ENCODE measurements at regions not wholly inside any gene's neighbourhood (a gene's known extent, or its start where the extent isn't known, plus 50 kb on each side); places are given as distances from the start of the nearest gene placed in this dataset.

- ChIA-PET CTCF (no interaction called here), POLR2A (no interaction called here)
Measured at GRCh38 chr10:59962756-59963155, 56.4 kb upstream of the CCDC6 start.

GRCh38 chr10:59960751-59961150 is 54.4 kb upstream of the CCDC6 start:
- Mint-ChIP-seq H3K4me3 (ENCODE audit: unreplicated experiment) (no peak overlapping the region), H3K4me1 (ENCODE audit: low read depth, unreplicated experiment) (peaks cover 23% of the 10 kb centered on the region), H3K27ac (ENCODE audit: unreplicated experiment) (no peak overlapping the region), H3K36me3 (ENCODE audit: insufficient read depth, unreplicated experiment) (peaks cover 9% of the 10 kb centered on the region), H3K27me3 (ENCODE audit: insufficient read depth, unreplicated experiment) (no peaks in the 10 kb centered on the region), H3K9me3 (ENCODE audit: unreplicated experiment) (no peaks in the 10 kb centered on the region)
- no TSS peak for BruUV-seq (replicated peaks)
- intact Hi-C loops (cut with micrococcal nuclease; ENCODE audit: unreplicated experiment), result no loop called here
- ChIA-PET POLR2A (no interaction called here), CTCF (no interaction called here)
- DNase-seq, result no peak
- no peaks in the 10 kb centered on the region for H3K36me3 ChIP-seq (ENCODE audit: control insufficient read depth, insufficient read depth, low read length)
- H3K4me1 ChIP-seq, result peaks cover 17% of the 10 kb centered on the region
- no peak overlapping the region for H3K4me3 ChIP-seq (ENCODE audit: low read depth, low read length)
- no peaks in the 10 kb centered on the region for H3K27me3 ChIP-seq (replicated peaks; ENCODE audit: control insufficient read depth, insufficient read depth, low read length)
- TF ChIP-seq CTCF (IDR thresholded peaks at IDR 0.05; ENCODE audit: insufficient read depth in 1 of 2, low read depth in 1 of 2, low read length in 1 of 2, severe bottlenecking in 1 of 2, unreplicated experiment in 1 of 2), result no peak
- H3K9me3 ChIP-seq, result no peaks in the 10 kb centered on the region

More at GRCh38 chr10:59962756-59963155, 56.4 kb upstream of the CCDC6 start:
- no peak for TF ChIP-seq CTCF (IDR thresholded peaks at IDR 0.05; ENCODE audit: insufficient read depth in 1 of 2, low read depth in 1 of 2, low read length in 1 of 2, severe bottlenecking in 1 of 2, unreplicated experiment in 1 of 2)
- no peaks in the 10 kb centered on the region for H3K27me3 ChIP-seq (replicated peaks; ENCODE audit: control insufficient read depth, insufficient read depth, low read length)
- Mint-ChIP-seq H3K4me1 (ENCODE audit: low read depth, unreplicated experiment) (peaks cover 43% of the 10 kb centered on the region), H3K9me3 (ENCODE audit: unreplicated experiment) (no peaks in the 10 kb centered on the region), H3K27me3 (ENCODE audit: insufficient read depth, unreplicated experiment) (no peaks in the 10 kb centered on the region), H3K27ac (ENCODE audit: unreplicated experiment) (no peak overlapping the region), H3K4me3 (ENCODE audit: unreplicated experiment) (no peak overlapping the region), H3K36me3 (ENCODE audit: insufficient read depth, unreplicated experiment) (peaks cover 9% of the 10 kb centered on the region)
- no TSS peak for BruUV-seq (replicated peaks)
- intact Hi-C loops (cut with micrococcal nuclease; ENCODE audit: unreplicated experiment), result no loop called here
- DNase-seq, result no peak
- H3K4me1 ChIP-seq, result peaks cover 33% of the 10 kb centered on the region
- no peak overlapping the region for H3K4me3 ChIP-seq (ENCODE audit: low read depth, low read length)
- no peaks in the 10 kb centered on the region for H3K9me3 ChIP-seq
- no peaks in the 10 kb centered on the region for H3K36me3 ChIP-seq (ENCODE audit: control insufficient read depth, insufficient read depth, low read length)

- Mint-ChIP-seq H3K4me1 (ENCODE audit: low read depth, unreplicated experiment) (peaks cover 22% of the 10 kb centered on the region), H3K4me3 (ENCODE audit: unreplicated experiment) (no peak overlapping the region), H3K9me3 (ENCODE audit: unreplicated experiment) (no peaks in the 10 kb centered on the region), H3K27me3 (ENCODE audit: insufficient read depth, unreplicated experiment) (no peaks in the 10 kb centered on the region), H3K27ac (ENCODE audit: unreplicated experiment) (no peak overlapping the region), H3K36me3 (ENCODE audit: insufficient read depth, unreplicated experiment) (no peaks in the 10 kb centered on the region)
- intact Hi-C loops (cut with micrococcal nuclease; ENCODE audit: unreplicated experiment), result no loop called here
- BruUV-seq (replicated peaks), result no TSS peak
- no peak overlapping the region for H3K4me3 ChIP-seq (ENCODE audit: low read depth, low read length)
- no peaks in the 10 kb centered on the region for H3K36me3 ChIP-seq (ENCODE audit: control insufficient read depth, insufficient read depth, low read length)
- no peak for DNase-seq
- POLR2A ChIA-PET, result no interaction called here
- H3K4me1 ChIP-seq, result peaks cover 10% of the 10 kb centered on the region
- no peaks in the 10 kb centered on the region for H3K9me3 ChIP-seq
- TF ChIP-seq CTCF (IDR thresholded peaks at IDR 0.05; ENCODE audit: insufficient read depth in 1 of 2, low read depth in 1 of 2, low read length in 1 of 2, severe bottlenecking in 1 of 2, unreplicated experiment in 1 of 2), result no peak
- CTCF ChIA-PET, result interaction anchor here (1.2 kb wide), 1 partner anchor 53 kb away, joined by 6 read pairs; the partner anchor contains the start of gene CCDC6
- H3K27me3 ChIP-seq (replicated peaks; ENCODE audit: control insufficient read depth, insufficient read depth, low read length), result no peaks in the 10 kb centered on the region
Measured at GRCh38 chr10:59959504-59960018, 53.2 kb upstream of the CCDC6 start.
